ENCODE measurements at regions not wholly inside any gene's neighbourhood (a gene's known extent, or its start where the extent isn't known, plus 50 kb on each side); places are given as distances from the start of the nearest gene placed in this dataset.

- no peak for TF ChIP-seq CTCF (IDR thresholded peaks at IDR 0.05; ENCODE audit: low read depth, low read length)
- TF ChIP-seq EZH2phosphoT487 (IDR thresholded peaks at IDR 0.05; ENCODE audit: low read depth), result no peak
Measured at GRCh38 chr16:87549627-87550494, 52.4 kb upstream of the JPH3 start.

Data from OCI-LY3 (cell line).